GM12878 (cell line): ENCODE measurements at regions not wholly inside any gene's neighbourhood (a gene's known extent, or its start where the extent isn't known, plus 50 kb on each side); places are given as distances from the start of the nearest gene placed in this dataset.

Source experiments
- ATAC-seq: fragments of 200-7000 bp; cut with Tn5 transposase; 3 replicates; pipeline ENCODE4 v1.9.1; 2020; ENCODE audit warnings: mild to moderate bottlenecking, moderate library complexity
- BruUV-seq: library from RNA; stranded (reverse); fragments of 400-500 nt; replicated peaks from 2 replicates; lab custom pipeline; 2021; lab: Mats Ljungman, UMichigan
- CTCF ChIA-PET: fragments of 300-600 bp; sonication (Branson Sonifier 250); formaldehyde crosslinking; extraction: SDS; loops from one replicate; lab custom pipeline; 2021; ENCODE audit warnings: inconsistent platforms; lab: Yijun Ruan, JAX
- POLR2A ChIA-PET: fragments of 350-600 bp; formaldehyde crosslinking; extraction: SDS; loops from one replicate; lab custom pipeline; 2021; ENCODE audit warnings: inconsistent platforms; lab: Charles Lee
- RAD21 ChIA-PET: fragments of 300-600 bp; sonication (Branson Sonifier 250); formaldehyde crosslinking; loops from one replicate; lab custom pipeline; 2023; ENCODE audit warnings: antibody characterized with exemption; ENCODE audit not compliant: unreplicated experiment; lab: Charles Lee
- SMC1A ChIA-PET: fragments of 300-600 bp; sonication (Branson Sonifier 250); formaldehyde crosslinking; loops from one replicate; lab custom pipeline; 2023; ENCODE audit not compliant: unreplicated experiment, uncharacterized antibody; lab: Charles Lee
- DNase-seq: peaks from one replicate; pipeline ENCODE4 v3.0.0-alpha.2; 2011; ENCODE audit warnings: low read depth, low spot score
- FAIRE-seq: peaks from 3 replicates; lab custom pipeline; 2011; peaks lifted over from hg19 to GRCh38; lab: Jason Lieb, UNC
- H2AFZ ChIP-seq: 2 replicates; pipeline ENCODE4 v1.6.0; 2011; ENCODE audit warnings: low read depth, low read length, control low read depth; ENCODE audit not compliant: control insufficient read depth
- H3K27ac ChIP-seq: 2 replicates; pipeline ENCODE4 v1.5.1; 2011; ENCODE audit warnings: control low read depth; ENCODE audit not compliant: control insufficient read depth, insufficient read depth
- H3K27me3 ChIP-seq, 2 experiments: replicated peaks in 1 of 2; 2 replicates each; pipeline versions ENCODE4 v1.6.0 to v1.6.1; 2011; ENCODE audit warnings: low read length in 1 of 2; ENCODE audit not compliant: control insufficient read depth in 2 of 2, insufficient read depth in 2 of 2
- H3K36me3 ChIP-seq, 2 experiments: 2 replicates each; pipeline ENCODE4 v1.5.1; 2011; ENCODE audit warnings: low read length in 1 of 2; ENCODE audit not compliant: control insufficient read depth in 2 of 2, insufficient read depth in 2 of 2
- H3K4me1 ChIP-seq: 2 replicates; pipeline ENCODE4 v1.6.1; 2011; ENCODE audit warnings: mild to moderate bottlenecking, low read length, moderate library complexity, mixed read lengths; ENCODE audit not compliant: control insufficient read depth, insufficient read depth
- H3K4me2 ChIP-seq: 2 replicates; pipeline ENCODE4 v1.6.0; 2011; ENCODE audit warnings: control low read depth; ENCODE audit not compliant: control insufficient read depth, insufficient read depth
- H3K4me3 ChIP-seq: fragments of 200-600 bp; sonication (generic); 2 replicates; pipeline ENCODE4 v1.5.1; 2016
- H3K79me2 ChIP-seq: 2 replicates; pipeline ENCODE4 v1.6.0; 2011; ENCODE audit warnings: low read length; ENCODE audit not compliant: control insufficient read depth, insufficient read depth
- H3K9ac ChIP-seq: 2 replicates; pipeline ENCODE4 v1.8.0; 2011; ENCODE audit warnings: low read length, control low read depth, mixed read lengths; ENCODE audit not compliant: control insufficient read depth, insufficient read depth
- H3K9me3 ChIP-seq: replicated peaks from 3 replicates; pipeline ENCODE4 v1.5.1; 2011; ENCODE audit warnings: mild to moderate bottlenecking, low read length; ENCODE audit not compliant: control insufficient read depth, insufficient read depth
- H4K20me1 ChIP-seq: 2 replicates; pipeline ENCODE4 v1.6.0; 2011; ENCODE audit not compliant: control insufficient read depth, insufficient read depth
- BCLAF1 ChIP-seq: fragments of 450-650 bp; IDR thresholded peaks from 2 replicates; pipeline ENCODE4 v1.6.1; 2017; ENCODE audit warnings: antibody characterized with exemption, mild to moderate bottlenecking, moderate library complexity
- BHLHE40 ChIP-seq, 2 experiments: fragments of 450-650 bp in 1 of 2; IDR thresholded peaks; 2 replicates each; pipeline ENCODE4 v1.6.1; 2011 to 2017; ENCODE audit warnings: low read depth in 2 of 2, borderline replicate concordance in 1 of 2, improper control_type of control experiment in 1 of 2, low read length in 1 of 2, mild to moderate bottlenecking in 1 of 2
- CEBPZ ChIP-seq: fragments of 150-350 bp; IDR thresholded peaks from 2 replicates; pipeline ENCODE4 v1.6.1; 2016; ENCODE audit warnings: low read depth, low read length
- EP300 ChIP-seq, 2 experiments: fragments of 150-350 bp in 1 of 2; IDR thresholded peaks; 2 replicates each; pipeline ENCODE4 v1.6.1; 2011 to 2012; ENCODE audit warnings: low read depth in 2 of 2, low read length in 2 of 2, borderline replicate concordance in 1 of 2, improper control_type of control experiment in 1 of 2, inconsistent platforms in 1 of 2; ENCODE audit not compliant: control insufficient read depth in 1 of 2
- EZH2 ChIP-seq: IDR thresholded peaks from 2 replicates; pipeline ENCODE4 v1.6.1; 2012; ENCODE audit warnings: low read depth, mild to moderate bottlenecking, control low read depth, inconsistent platforms, low read length, borderline replicate concordance; ENCODE audit not compliant: control insufficient read depth
- FOXM1 ChIP-seq: IDR thresholded peaks from 2 replicates; pipeline ENCODE4 v1.6.1; 2012; ENCODE audit warnings: low read depth, mild to moderate bottlenecking, inconsistent platforms, low read length, moderate library complexity
- NFYB ChIP-seq: IDR thresholded peaks from 2 replicates; pipeline ENCODE4 v1.6.1; 2011; ENCODE audit warnings: low read depth, mild to moderate bottlenecking, low read length, improper control_type of control experiment, moderate library complexity; ENCODE audit not compliant: insufficient read depth
- NR2C1 ChIP-seq: fragments of 450-650 bp; IDR thresholded peaks from 2 replicates; pipeline ENCODE4 v1.6.1; 2017; ENCODE audit warnings: antibody characterized with exemption, mild to moderate bottlenecking, moderate library complexity
- NR2F1 ChIP-seq: fragments of 450-650 bp; conservative IDR thresholded peaks from 2 replicates; pipeline ENCODE4 v1.6.1; 2017; ENCODE audit warnings: mild to moderate bottlenecking
- PAX8 ChIP-seq: fragments of 450-650 bp; IDR thresholded peaks from 2 replicates; pipeline ENCODE4 v1.6.1; 2017; ENCODE audit warnings: mild to moderate bottlenecking, moderate library complexity
- RAD51 ChIP-seq: fragments of 450-650 bp; IDR thresholded peaks from 2 replicates; pipeline ENCODE4 v1.6.1; 2016; ENCODE audit warnings: moderate library complexity, mild to moderate bottlenecking, inconsistent platforms
- STAT1 ChIP-seq: fragments of 450-650 bp; conservative IDR thresholded peaks from 2 replicates; pipeline ENCODE4 v1.6.1; 2014; ENCODE audit warnings: antibody characterized with exemption, mild to moderate bottlenecking
- USF2 ChIP-seq: IDR thresholded peaks from 2 replicates; pipeline ENCODE4 v1.6.1; 2011; ENCODE audit warnings: low read depth, low read length, improper control_type of control experiment, borderline replicate concordance
- ZNF217 ChIP-seq: fragments of 450-650 bp; IDR thresholded peaks from 2 replicates; pipeline ENCODE4 v1.6.1; 2017; ENCODE audit warnings: antibody characterized with exemption, mild to moderate bottlenecking
- WGBS: methylation state at CpG from one replicate; pipeline ENCODE4 v1.1.6; 2016; ENCODE audit warnings: low lambda C conversion rate; ENCODE audit not compliant: insufficient replicate concordance, insufficient coverage; ENCODE audit errors: missing lambda C conversion rate; 5-methylcytosine and 5-hydroxymethylcytosine counted together
- in situ Hi-C: fragments of 300-500 bp; cut with MboI; formaldehyde crosslinking; loops from 9 replicates; pipeline ENCODE4 v1.14.3; 2018; ENCODE audit warnings: mixed read lengths
- intact Hi-C: fragments of 100-400 bp; cut with micrococcal nuclease; formaldehyde crosslinking; loops from one replicate; pipeline ENCODE4 v1.14.2; 2022; ENCODE audit not compliant: unreplicated experiment

GRCh38 chr9:32728181-32728580 is 55.2 kb upstream of the TMEM215 start:
- Histone ChIP-seq H3K4me1 (no peaks in the 10 kb centered on the region), H4K20me1 (no peaks in the 10 kb centered on the region), H3K79me2 (no peaks in the 10 kb centered on the region), H3K9me3 (no peaks in the 10 kb centered on the region), H3K27ac (no peak overlapping the region), H3K4me3 (no peak overlapping the region), H3K9ac (no peak overlapping the region), H3K4me2 (no peak overlapping the region), H2AFZ (no peak overlapping the region), H3K27me3 (no peaks in the 10 kb centered on the region), H3K36me3 (no peaks in the 10 kb centered on the region)
- FAIRE-seq: no peak
- no TSS peak for BruUV-seq
- ChIA-PET RAD21 (no interaction called here), POLR2A (no interaction called here), CTCF (no interaction called here), SMC1A (no interaction called here)
- ATAC-seq: no peak
- WGBS: 2% methylated on average over 3 of the region's 3 CpGs
- in situ Hi-C loops: no loop called here
- intact Hi-C loops: no loop called here
- DNase-seq: no peak
- TF ChIP-seq STAT1: no peak
- no peak for TF ChIP-seq NR2F1
- no peak for TF ChIP-seq USF2
- no peak for TF ChIP-seq BHLHE40 (IDR thresholded peaks at IDR 0.05; ENCODE audit: borderline replicate concordance in 1 of 2, low read depth in 2 of 2, low read length in 1 of 2)
- no peak for TF ChIP-seq PAX8
- TF ChIP-seq ZNF217: no peak
- no peak for TF ChIP-seq CEBPZ
- no peak for TF ChIP-seq EZH2
- TF ChIP-seq RAD51: no peak
- no peak for TF ChIP-seq BCLAF1
- no peak for TF ChIP-seq EP300 (IDR thresholded peaks at IDR 0.05; ENCODE audit: borderline replicate concordance in 1 of 2, control insufficient read depth in 1 of 2, low read depth in 2 of 2, low read length in 2 of 2)
- TF ChIP-seq FOXM1: no peak
- TF ChIP-seq NFYB: no peak
- no peak for TF ChIP-seq NR2C1
